ENCODE measurements at regions not wholly inside any gene's neighbourhood (a gene's known extent, or its start where the extent isn't known, plus 50 kb on each side); places are given as distances from the start of the nearest gene placed in this dataset.
"Not testable (repeated sequence)": the region's sequence is repeated elsewhere in the genome, so short reads cannot be mapped to it uniquely, and the experiment has no call there.

DNA sequence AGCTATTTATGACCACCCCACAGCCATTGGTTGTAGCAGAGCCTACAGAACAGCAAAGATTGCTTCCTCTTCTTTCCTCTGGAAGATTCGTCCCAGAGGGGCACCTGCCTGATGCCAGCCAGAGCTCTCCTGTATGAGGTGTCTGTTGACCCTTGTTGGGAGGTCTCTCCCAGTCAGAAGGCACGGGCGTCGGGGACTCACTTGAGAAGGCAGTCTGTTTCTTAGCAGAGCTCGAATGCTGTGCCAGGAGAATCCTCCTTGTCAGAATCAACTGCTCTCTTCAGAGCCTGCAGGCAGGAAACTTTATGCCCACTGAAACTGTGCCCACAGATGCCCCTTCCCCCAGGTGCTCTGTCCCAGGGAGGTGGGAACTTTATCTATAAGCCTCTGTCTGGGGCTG lies 479.5 kb upstream of the IZUMO3 start:
- Histone ChIP-seq H3K27me3 (no peaks in the 10 kb centered on the region), H3K9ac (no peak overlapping the region), H3K4me3 (no peak overlapping the region), H4K20me1 (no peaks in the 10 kb centered on the region), H3K27ac (no peak overlapping the region), H3K9me3 (no peaks in the 10 kb centered on the region), H3K36me3 (no peaks in the 10 kb centered on the region), H3K4me1 (no peaks in the 10 kb centered on the region), H3K4me2 (no peak overlapping the region)
- TF ChIP-seq Cebpa-rat (IDR thresholded peaks at IDR 0.05): no peak

DNA sequence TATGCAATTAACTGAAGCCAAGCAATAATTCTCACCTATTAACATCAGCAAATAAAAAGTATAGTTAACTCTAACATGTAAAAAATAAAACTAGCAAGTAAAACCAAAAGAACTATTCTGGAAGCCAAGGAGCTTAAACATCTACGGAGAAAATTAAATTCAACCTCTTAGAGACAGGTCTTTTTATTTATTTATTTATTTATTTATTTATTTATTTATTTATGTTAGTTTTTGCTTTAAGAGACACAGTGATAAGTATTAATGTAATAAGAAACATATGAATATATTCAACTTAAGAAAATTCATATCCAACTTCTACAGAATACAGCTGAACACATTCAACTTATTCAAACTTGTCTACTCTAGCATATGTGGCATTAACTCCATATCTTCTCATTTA lies 472.1 kb upstream of the IZUMO3 start:
- H3K9ac ChIP-seq: no peak overlapping the region

DNA sequence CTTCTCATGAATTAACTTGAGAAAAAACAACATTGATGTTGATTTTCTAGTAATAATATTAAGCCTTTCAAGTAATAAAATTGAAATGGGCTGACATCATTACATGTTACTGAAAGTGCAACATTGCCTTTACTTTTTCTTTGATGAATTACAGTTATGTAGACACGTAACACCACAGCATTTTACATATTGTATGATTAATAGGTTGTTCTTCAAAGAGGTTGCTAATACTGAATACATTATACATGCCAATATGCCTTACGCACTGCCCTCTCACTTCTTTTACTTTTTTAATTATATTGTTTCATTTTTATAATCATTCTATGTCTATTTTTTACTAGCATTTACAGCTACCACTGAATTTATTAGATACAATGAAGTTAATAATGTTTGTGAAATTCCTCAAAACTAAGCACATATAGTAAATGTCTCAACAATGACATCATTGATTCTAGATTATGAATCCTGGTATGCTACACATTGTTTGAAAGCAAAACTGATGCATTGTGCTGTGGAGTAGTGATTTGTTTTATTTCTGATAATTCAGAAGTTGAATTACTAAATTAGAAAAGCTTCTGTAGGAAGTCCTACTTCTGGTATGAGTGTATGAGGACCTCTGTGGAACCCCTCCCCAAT lies 464.4 kb upstream of the IZUMO3 start:
- no peaks in the 10 kb centered on the region for H3K4me1 ChIP-seq
- no peak overlapping the region for H3K27ac ChIP-seq
- H3K4me3 ChIP-seq: no peak overlapping the region
- H3K9me3 ChIP-seq: no peaks in the 10 kb centered on the region
- TF ChIP-seq Cebpa-rat (IDR thresholded peaks at IDR 0.05): no peak
- H3K27me3 ChIP-seq: no peaks in the 10 kb centered on the region
- H3K36me3 ChIP-seq: no peaks in the 10 kb centered on the region
- no peak overlapping the region for H3K9ac ChIP-seq
- H4K20me1 ChIP-seq: no peaks in the 10 kb centered on the region
- H3K4me2 ChIP-seq: no peak overlapping the region

More for the DNA sequence above, 472.1 kb upstream of the IZUMO3 start:
- Histone ChIP-seq H3K27me3 (no peaks in the 10 kb centered on the region), H3K36me3 (no peaks in the 10 kb centered on the region), H3K4me3 (no peak overlapping the region), H3K9me3 (no peaks in the 10 kb centered on the region), H4K20me1 (no peaks in the 10 kb centered on the region), H3K4me1 (no peaks in the 10 kb centered on the region), H3K27ac (no peak overlapping the region), H3K4me2 (no peak overlapping the region)
- TF ChIP-seq Cebpa-rat (IDR thresholded peaks at IDR 0.05): no peak

DNA sequence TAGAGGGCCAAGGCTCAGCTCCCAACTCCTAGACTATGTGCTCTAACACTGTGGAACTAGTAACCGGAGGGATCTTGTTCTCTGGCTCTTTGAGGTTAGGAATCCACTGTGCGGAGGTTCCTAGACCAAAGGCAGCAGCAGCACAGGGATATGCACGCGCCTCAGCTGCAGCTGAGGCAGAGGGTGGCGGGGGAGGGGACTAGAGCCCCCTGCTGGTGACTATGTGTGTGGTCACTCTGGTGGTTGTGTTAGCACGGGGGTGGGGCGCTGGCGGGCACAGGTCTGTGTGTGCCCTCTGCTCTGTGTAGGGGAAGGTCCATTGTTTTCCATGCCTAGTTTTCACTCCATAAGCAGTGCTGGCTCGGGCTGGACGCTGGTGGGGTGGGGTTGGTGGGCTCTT lies 458.0 kb upstream of the IZUMO3 start:
- no peak overlapping the region for H3K4me3 ChIP-seq

DNA sequence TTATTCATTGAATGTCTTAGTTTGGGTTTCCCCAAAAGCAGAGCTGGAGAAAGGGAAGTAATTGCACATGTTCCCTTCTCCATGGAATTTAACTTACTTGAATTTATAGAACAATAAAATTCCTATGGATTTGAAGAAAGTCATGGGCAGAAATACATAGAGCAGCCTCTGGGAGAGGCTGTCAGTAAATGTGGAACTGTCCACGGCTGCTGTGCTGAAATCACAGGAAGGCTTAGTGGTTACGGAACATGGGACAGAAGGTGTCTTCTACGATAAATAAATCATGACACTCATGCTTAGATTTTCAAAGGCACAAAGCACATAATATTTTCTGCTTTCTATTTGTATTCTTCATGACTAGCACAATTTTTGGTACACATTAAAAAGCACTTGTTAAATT lies 440.6 kb upstream of the IZUMO3 start:
- Histone ChIP-seq H3K4me1 (no peaks in the 10 kb centered on the region), H3K36me3 (no peaks in the 10 kb centered on the region), H4K20me1 (no peaks in the 10 kb centered on the region), H3K4me2 (no peak overlapping the region), H3K9ac (no peak overlapping the region), H3K27me3 (no peaks in the 10 kb centered on the region), H3K4me3 (no peak overlapping the region), H3K27ac (no peak overlapping the region), H3K9me3 (no peaks in the 10 kb centered on the region)
- TF ChIP-seq Cebpa-rat (IDR thresholded peaks at IDR 0.05): no peak

More for the DNA sequence above, 458.0 kb upstream of the IZUMO3 start:
- no peak overlapping the region for H3K4me2 ChIP-seq
- H3K9me3 ChIP-seq: no peaks in the 10 kb centered on the region; the same call in 1 of the 2 replicates
- H3K4me1 ChIP-seq: no peaks in the 10 kb centered on the region
- no peaks in the 10 kb centered on the region for H4K20me1 ChIP-seq
- H3K27me3 ChIP-seq: no peaks in the 10 kb centered on the region
- H3K9ac ChIP-seq: no peak overlapping the region
- no peak for TF ChIP-seq Cebpa-rat (IDR thresholded peaks at IDR 0.05)
- no peaks in the 10 kb centered on the region for H3K36me3 ChIP-seq
- H3K27ac ChIP-seq: no peak overlapping the region

DNA sequence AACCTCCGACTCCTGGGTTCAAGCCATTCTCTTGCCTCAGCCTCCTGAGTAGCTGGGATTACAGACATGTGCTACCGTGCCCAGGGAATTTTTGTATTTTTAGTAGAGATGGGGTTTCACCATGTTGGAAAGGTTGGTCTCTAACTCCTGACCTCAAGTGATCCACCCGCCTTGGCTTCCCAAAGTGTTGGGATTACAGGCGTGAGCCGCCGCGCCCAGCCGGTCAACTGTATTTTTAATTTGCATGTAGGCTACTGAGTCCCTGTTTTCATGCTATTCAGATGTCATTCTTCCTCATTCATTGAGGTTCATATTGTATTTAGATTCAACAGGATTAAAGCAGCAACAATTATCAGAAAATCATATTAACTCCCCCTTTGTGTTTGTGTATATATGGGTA lies 425.1 kb upstream of the IZUMO3 start:
- not testable (repeated sequence) for H4K20me1 ChIP-seq, H3K27ac ChIP-seq, H3K4me3 ChIP-seq, H3K9me3 ChIP-seq, H3K4me1 ChIP-seq, H3K4me2 ChIP-seq, H3K27me3 ChIP-seq, H3K36me3 ChIP-seq, H3K9ac ChIP-seq

DNA sequence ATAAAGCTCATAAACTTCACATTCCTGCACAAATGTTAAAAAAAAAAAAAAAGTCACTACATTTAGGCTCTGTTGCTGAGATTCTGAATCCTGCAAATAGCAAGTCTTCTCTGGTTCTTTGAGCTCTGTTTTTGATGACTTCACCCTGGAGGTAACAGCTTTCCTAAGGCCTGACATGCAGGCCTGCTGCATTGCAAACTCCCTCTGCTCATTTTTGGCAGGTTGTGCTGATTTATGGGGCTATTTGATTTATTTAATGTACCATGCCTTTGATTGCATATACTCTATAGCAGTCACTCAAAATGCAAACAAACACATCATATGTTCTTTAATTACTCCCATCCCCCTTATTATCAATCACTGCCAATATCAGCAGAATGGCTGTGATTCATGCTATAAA lies 416.1 kb upstream of the IZUMO3 start:
- H3K9me3 ChIP-seq: no peaks in the 10 kb centered on the region
- no peak overlapping the region for H3K4me3 ChIP-seq
- no peak overlapping the region for H3K9ac ChIP-seq
- H3K4me1 ChIP-seq: no peaks in the 10 kb centered on the region
- no peak overlapping the region for H3K4me2 ChIP-seq
- H3K27ac ChIP-seq: no peak overlapping the region
- H4K20me1 ChIP-seq: no peaks in the 10 kb centered on the region
- TF ChIP-seq Cebpa-rat (IDR thresholded peaks at IDR 0.05): no peak
- H3K36me3 ChIP-seq: no peaks in the 10 kb centered on the region
- no peaks in the 10 kb centered on the region for H3K27me3 ChIP-seq

DNA sequence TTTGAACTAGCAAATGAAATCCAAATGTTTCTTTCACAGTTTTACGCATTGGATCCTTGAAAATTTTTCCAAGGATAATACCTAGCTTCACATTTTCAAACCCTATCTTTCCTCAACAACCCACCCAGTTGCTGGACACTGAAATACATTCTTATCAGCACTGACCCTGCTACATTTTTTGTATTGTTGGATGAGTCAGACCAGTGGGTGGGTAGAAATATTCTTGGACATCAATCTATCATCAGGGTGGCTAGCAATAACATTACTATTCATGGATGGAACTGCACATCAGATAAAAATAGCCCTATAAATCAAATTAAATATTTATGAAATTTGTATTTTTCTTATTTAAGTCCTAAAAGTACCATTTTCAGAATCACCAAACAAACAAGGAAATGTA lies 407.4 kb upstream of the IZUMO3 start:
- Histone ChIP-seq H3K4me2 (no peak overlapping the region), H3K4me3 (no peak overlapping the region), H3K36me3 (no peaks in the 10 kb centered on the region), H3K27ac (no peak overlapping the region), H3K4me1 (no peaks in the 10 kb centered on the region), H3K9me3 (no peaks in the 10 kb centered on the region), H3K9ac (no peak overlapping the region), H4K20me1 (no peaks in the 10 kb centered on the region), H3K27me3 (no peaks in the 10 kb centered on the region)
- TF ChIP-seq Cebpa-rat (IDR thresholded peaks at IDR 0.05): no peak

DNA sequence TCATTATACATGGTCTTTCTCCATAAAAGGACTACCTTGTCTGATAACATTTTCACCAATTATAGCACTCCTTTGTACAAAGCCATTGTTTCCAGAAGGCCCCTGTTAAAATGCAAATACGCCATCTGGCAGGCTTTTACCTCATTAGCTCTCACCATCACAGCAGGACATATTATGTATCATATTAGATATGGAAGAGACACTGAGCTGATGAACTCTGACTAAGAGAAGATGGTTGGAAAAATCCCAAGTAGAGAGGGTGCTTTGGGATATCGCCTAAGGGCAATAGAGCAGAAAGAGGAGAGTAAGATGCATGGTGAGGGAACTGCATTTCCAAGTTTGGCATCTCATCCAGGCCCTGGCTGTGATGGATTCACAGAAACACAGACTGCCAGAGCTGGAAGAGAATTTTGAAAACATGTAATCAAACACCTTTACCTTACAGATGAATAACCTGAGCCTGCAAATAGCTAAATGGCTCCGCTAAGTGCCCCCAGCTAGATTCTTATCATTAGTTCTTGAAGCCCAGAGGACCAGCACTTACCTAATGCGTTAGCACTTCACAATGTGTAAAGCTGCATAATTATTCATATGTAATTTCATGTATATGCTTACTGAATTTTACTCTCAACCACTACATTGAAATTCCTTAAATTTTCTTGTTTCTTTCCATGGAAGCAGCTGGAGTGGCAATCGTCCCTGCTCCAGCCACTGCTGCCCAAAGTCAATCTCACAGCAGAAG lies 393.6 kb upstream of the IZUMO3 start:
- H3K4me3 ChIP-seq: no peak overlapping the region
- no peak overlapping the region for H3K9ac ChIP-seq
- TF ChIP-seq Cebpa-rat (IDR thresholded peaks at IDR 0.05): no peak
- no peak overlapping the region for H3K4me2 ChIP-seq
- H3K27me3 ChIP-seq: no peaks in the 10 kb centered on the region
- H3K4me1 ChIP-seq: peaks cover 5% of the 10 kb centered on the region; the same call in 1 of the 2 replicates
- no peaks in the 10 kb centered on the region for H3K9me3 ChIP-seq
- no peaks in the 10 kb centered on the region for H3K36me3 ChIP-seq
- H4K20me1 ChIP-seq: no peaks in the 10 kb centered on the region
- no peak overlapping the region for H3K27ac ChIP-seq

DNA sequence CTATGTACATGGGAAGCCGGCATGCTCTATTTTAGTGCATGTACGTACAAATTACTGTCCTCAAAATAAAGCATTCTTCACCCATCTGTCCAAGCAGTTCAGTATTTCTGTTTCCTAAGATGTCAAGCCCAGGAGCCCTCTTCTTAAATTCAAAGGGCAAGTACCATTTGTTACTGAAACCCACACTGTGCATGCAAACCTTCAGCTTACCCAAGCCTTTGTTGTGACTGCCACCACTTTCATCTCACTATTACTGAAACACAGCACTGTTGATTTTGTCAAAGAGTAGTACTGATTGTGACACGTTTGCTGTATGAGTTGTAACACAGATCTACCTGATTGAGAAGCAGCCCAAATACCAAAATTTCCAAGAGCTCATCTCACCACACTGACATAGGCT lies 390.4 kb upstream of the IZUMO3 start:
- no peak overlapping the region for H3K9ac ChIP-seq
- TF ChIP-seq Cebpa-rat (IDR thresholded peaks at IDR 0.05): no peak
- H3K9me3 ChIP-seq: no peaks in the 10 kb centered on the region
- H4K20me1 ChIP-seq: no peaks in the 10 kb centered on the region
- no peak overlapping the region for H3K4me3 ChIP-seq
- H3K36me3 ChIP-seq: no peaks in the 10 kb centered on the region
- H3K4me2 ChIP-seq: no peak overlapping the region
- no peaks in the 10 kb centered on the region for H3K27me3 ChIP-seq
- peaks cover 37% of the 10 kb centered on the region for H3K4me1 ChIP-seq
- H3K27ac ChIP-seq: no peak overlapping the region
